K562 (cell line): ENCODE measurements at regions not wholly inside any gene's neighbourhood (a gene's known extent, or its start where the extent isn't known, plus 50 kb on each side); places are given as distances from the start of the nearest gene placed in this dataset.

Experiments used
- ATAC-seq: fragments of 200-7000 bp; cut with Tn5 transposase; 3 replicates; pipeline ENCODE4 v1.9.1; 2020; ENCODE audit warnings: moderate library complexity
- BruUV-seq: library from RNA; stranded (reverse); fragments of 400-500 nt; replicated peaks from 2 replicates; lab custom pipeline; 2021; lab: Mats Ljungman, UMichigan
- CTCF ChIA-PET: fragments of 300-600 bp; formaldehyde crosslinking; extraction: SDS; loops from one replicate; lab custom pipeline; 2021; ENCODE audit warnings: low intra/inter-chr PET ratio; lab: Yijun Ruan, JAX
- POLR2A ChIA-PET: fragments of 300-600, 350-650 bp; sonication (Branson Sonifier 250); formaldehyde crosslinking; extraction: SDS; loops from one replicate; lab custom pipeline; 2021; ENCODE audit warnings: antibody characterized with exemption, inconsistent platforms; lab: Yijun Ruan, JAX
- DNase-seq, 4 experiments: peaks; one replicate each; pipeline versions ENCODE4 v3.0.0 to v3.0.0-alpha.2; 2011 to 2018; ENCODE audit warnings: low spot score in 3 of 4, mixed read lengths in 3 of 4; ENCODE audit errors: extremely low read depth in 1 of 4
- FAIRE-seq: peaks from 2 replicates; lab custom pipeline; 2011; peaks lifted over from hg19 to GRCh38; lab: Jason Lieb, UNC
- H2AFZ ChIP-seq: 2 replicates; pipeline ENCODE4 v1.6.0; 2011; ENCODE audit warnings: low read depth, low read length, control low read depth, inconsistent platforms
- H3K27ac ChIP-seq: fragments of 200-600 bp; 3 replicates; pipeline ENCODE4 v1.8.0; 2011; ENCODE audit warnings: low read depth, mild to moderate bottlenecking, control low read depth, inconsistent platforms, low read length, moderate library complexity, mixed read lengths; ENCODE audit errors: extremely low read depth
- H3K27me3 ChIP-seq, 2 experiments: fragments of 300-600 bp in 1 of 2; 2 replicates in 1 of 2; 3 replicates in 1 of 2; pipeline versions ENCODE4 v1.6.0 to v1.8.0; 2011; ENCODE audit warnings: inconsistent platforms in 2 of 2, low read length in 2 of 2, mild to moderate bottlenecking in 1 of 2, mixed read lengths in 1 of 2, moderate library complexity in 1 of 2; ENCODE audit not compliant: control insufficient read depth in 2 of 2, insufficient read depth in 2 of 2
- H3K36me3 ChIP-seq: fragments of 300-600 bp; 3 replicates; pipeline ENCODE4 v1.8.0; 2011; ENCODE audit warnings: mild to moderate bottlenecking, low read length, inconsistent platforms; ENCODE audit not compliant: control insufficient read depth, insufficient read depth
- H3K4me1 ChIP-seq, 2 experiments: fragments of 200-600 bp in 1 of 2; replicated peaks in 1 of 2; 2 replicates in 1 of 2; 3 replicates in 1 of 2; pipeline versions ENCODE4 v1.5.1 to v1.8.0; 2011; ENCODE audit warnings: inconsistent platforms in 2 of 2, low read length in 2 of 2, mild to moderate bottlenecking in 1 of 2, mixed read lengths in 1 of 2, moderate library complexity in 1 of 2; ENCODE audit not compliant: control insufficient read depth in 2 of 2, insufficient read depth in 2 of 2
- H3K4me2 ChIP-seq: 2 replicates; pipeline ENCODE4 v1.6.1; 2011; ENCODE audit warnings: low read length, control low read depth, inconsistent platforms, mixed read lengths; ENCODE audit not compliant: insufficient read depth
- H3K4me3 ChIP-seq: fragments of 200-600 bp; sonication (generic), shearing (Covaris generic); 2 replicates; pipeline ENCODE4 v1.5.1; 2016; ENCODE audit warnings: control low read depth, inconsistent platforms
- H3K79me2 ChIP-seq: fragments of 200-600 bp; 3 replicates; pipeline ENCODE4 v1.8.0; 2011; ENCODE audit warnings: low read length, inconsistent platforms; ENCODE audit not compliant: control insufficient read depth, insufficient read depth
- H3K9ac ChIP-seq, 2 experiments: 2 replicates each; pipeline versions ENCODE4 v1.6.0 to v1.6.1; 2011; ENCODE audit warnings: low read depth in 2 of 2, low read length in 2 of 2, control low read depth in 1 of 2, inconsistent platforms in 1 of 2, mild to moderate bottlenecking in 1 of 2, mixed read lengths in 1 of 2; ENCODE audit not compliant: insufficient read depth in 1 of 2
- H3K9me1 ChIP-seq: one replicate; pipeline ENCODE4 v1.6.0; 2011; ENCODE audit warnings: inconsistent platforms, mild to moderate bottlenecking, low read length, moderate library complexity; ENCODE audit not compliant: control insufficient read depth, insufficient read depth
- H3K9me3 ChIP-seq: replicated peaks from 2 replicates; pipeline ENCODE4 v1.5.1; 2011; ENCODE audit warnings: low read depth, low read length, inconsistent platforms; ENCODE audit not compliant: control insufficient read depth, insufficient read depth
- H4K20me1 ChIP-seq: replicated peaks from 2 replicates; pipeline ENCODE4 v1.6.1; 2011; ENCODE audit warnings: low read length, inconsistent platforms, mixed read lengths; ENCODE audit not compliant: control insufficient read depth, insufficient read depth
- KAT8 ChIP-seq: fragments of 450-650 bp; IDR thresholded peaks from 2 replicates; pipeline ENCODE4 v1.6.1; 2016; ENCODE audit warnings: low read depth, mild to moderate bottlenecking
- NR4A1 ChIP-seq, 2 experiments: fragments of 250-450 bp in 1 of 2; fragments of 450-650 bp in 1 of 2; sonication (Bioruptor Pico) in 1 of 2; IDR thresholded peaks; 2 replicates each; pipeline versions ENCODE4 v1.4.0 to v1.6.1; 2016 to 2020; ENCODE audit warnings: mild to moderate bottlenecking in 2 of 2, missing compliant biosample characterization in 1 of 2, missing genetic modification characterization in 1 of 2, moderate library complexity in 1 of 2
- SAP30 ChIP-seq: fragments of 200-600 bp; sonication (generic); IDR thresholded peaks from 2 replicates; pipeline ENCODE4 v1.6.1; 2012; ENCODE audit warnings: borderline replicate concordance, low read depth, mild to moderate bottlenecking, moderate library complexity, low read length, control low read depth, inconsistent platforms; ENCODE audit not compliant: insufficient read depth, poor library complexity, severe bottlenecking
- WGBS: fragments of 100-300 bp; shearing (Covaris generic); methylation state at CpG from one replicate; pipeline ENCODE4 v1.1.6; 2016; ENCODE audit warnings: low coverage, mixed read lengths; ENCODE audit not compliant: insufficient coverage; ENCODE audit errors: missing lambda C conversion rate; 5-methylcytosine and 5-hydroxymethylcytosine counted together
- in situ Hi-C: fragments of 300-500 bp; cut with MboI; formaldehyde crosslinking; loops from 4 replicates; pipeline ENCODE4 v1.15.0; 2018; ENCODE audit warnings: inconsistent platforms, mixed read lengths
- intact Hi-C: fragments of 100-400 bp; cut with micrococcal nuclease; formaldehyde crosslinking; loops from 2 replicates; pipeline ENCODE4 v1.14.2; 2022
- TF ChIP-seq, protein P1 (sequence below): IDR thresholded peaks from 3 replicates; pipeline ENCODE4 v1.6.1; 2011; ENCODE audit warnings: borderline replicate concordance, mild to moderate bottlenecking, moderate library complexity; ENCODE audit not compliant: insufficient read length; ENCODE audit errors: extremely low read depth

DNA sequence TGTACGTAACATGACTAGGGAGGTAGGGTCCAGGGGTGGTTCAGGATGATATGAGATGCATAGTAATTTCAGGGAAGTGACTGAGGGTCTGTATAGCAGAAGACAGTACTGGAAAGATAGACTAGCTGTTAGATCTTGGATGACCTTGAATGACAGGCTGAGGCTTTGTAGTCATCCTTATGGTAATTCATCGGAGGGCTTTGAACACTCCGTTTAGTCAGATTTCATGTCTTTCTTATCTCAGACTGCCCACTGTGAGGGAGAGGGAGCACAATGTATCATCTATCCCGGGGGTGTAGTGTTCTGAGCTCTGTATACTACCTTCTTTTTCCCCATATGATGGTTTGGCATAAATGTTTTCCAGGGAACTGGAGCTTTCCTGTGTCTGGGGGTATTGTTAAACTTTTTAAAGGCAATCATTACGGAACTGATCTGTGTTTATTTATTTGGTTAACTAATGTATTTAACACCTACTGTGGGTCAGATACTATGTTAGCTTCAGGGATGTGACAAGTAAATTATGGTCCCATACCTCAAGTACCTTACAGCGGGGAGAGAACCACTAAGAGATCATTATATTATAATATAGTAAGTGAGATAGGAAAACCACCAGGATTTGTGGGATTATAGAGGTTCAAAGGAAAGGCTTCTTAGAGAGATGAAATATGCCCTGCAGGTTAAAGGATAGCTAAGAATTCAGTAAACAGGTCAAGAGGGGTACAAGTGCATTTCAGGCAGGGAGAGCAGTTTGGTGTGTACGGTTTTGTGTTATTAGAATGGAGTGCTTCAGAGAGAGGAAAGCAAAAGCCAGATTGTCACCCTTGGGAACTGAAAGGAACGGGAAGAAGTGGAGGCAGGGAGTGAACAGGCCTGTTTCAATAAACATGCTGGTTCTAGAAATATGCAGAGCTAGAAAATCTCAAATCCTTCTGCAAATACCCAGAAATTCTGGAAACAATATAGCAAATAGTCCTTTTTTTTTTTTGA lies 164.8 kb upstream of the KL start (continued):
- TF ChIP-seq, protein P1, sequence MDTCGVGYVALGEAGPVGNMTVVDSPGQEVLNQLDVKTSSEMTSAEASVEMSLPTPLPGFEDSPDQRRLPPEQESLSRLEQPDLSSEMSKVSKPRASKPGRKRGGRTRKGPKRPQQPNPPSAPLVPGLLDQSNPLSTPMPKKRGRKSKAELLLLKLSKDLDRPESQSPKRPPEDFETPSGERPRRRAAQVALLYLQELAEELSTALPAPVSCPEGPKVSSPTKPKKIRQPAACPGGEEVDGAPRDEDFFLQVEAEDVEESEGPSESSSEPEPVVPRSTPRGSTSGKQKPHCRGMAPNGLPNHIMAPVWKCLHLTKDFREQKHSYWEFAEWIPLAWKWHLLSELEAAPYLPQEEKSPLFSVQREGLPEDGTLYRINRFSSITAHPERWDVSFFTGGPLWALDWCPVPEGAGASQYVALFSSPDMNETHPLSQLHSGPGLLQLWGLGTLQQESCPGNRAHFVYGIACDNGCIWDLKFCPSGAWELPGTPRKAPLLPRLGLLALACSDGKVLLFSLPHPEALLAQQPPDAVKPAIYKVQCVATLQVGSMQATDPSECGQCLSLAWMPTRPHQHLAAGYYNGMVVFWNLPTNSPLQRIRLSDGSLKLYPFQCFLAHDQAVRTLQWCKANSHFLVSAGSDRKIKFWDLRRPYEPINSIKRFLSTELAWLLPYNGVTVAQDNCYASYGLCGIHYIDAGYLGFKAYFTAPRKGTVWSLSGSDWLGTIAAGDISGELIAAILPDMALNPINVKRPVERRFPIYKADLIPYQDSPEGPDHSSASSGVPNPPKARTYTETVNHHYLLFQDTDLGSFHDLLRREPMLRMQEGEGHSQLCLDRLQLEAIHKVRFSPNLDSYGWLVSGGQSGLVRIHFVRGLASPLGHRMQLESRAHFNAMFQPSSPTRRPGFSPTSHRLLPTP, result no peak
- TF ChIP-seq NR4A1 (CRISPR knock-in tag; IDR thresholded peaks at IDR 0.05) (no peak), NR4A1 (tag; IDR thresholded peaks at IDR 0.05) (no peak)

DNA sequence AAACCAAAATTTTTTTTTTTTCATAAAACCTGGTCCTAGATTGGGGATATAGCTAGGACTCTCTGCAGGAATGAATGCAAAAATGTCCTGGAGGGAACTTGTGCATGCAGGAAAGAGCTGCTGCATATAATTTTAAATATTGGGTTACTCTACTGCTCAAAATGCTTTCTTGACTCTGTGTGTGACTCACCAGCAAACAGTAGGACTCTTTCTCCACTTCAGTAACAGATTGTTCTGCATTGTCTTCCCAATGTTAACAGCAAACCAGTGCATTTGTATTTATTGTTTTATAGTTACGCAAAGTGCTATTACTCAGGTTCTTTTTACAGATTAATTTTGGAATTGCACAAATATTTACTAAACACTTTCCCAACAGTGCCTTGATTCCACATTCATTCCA lies 163.7 kb upstream of the KL start:
- no peak overlapping the region for H2AFZ ChIP-seq
- FAIRE-seq, result no peak
- WGBS, result 6% methylated on average over 1 of the region's 1 CpG
- H3K4me2 ChIP-seq, result no peak overlapping the region
- in situ Hi-C loops, result no loop called here
- POLR2A ChIA-PET, result no interaction called here
- no peak overlapping the region for H3K4me3 ChIP-seq
- H3K27ac ChIP-seq, result no peak overlapping the region
- no peak for TF ChIP-seq SAP30
- no peak for TF ChIP-seq KAT8
- TF ChIP-seq, all 486 proteins: peak for 0
- ATAC-seq (no peak), DNase-seq (no peak)
- no peaks in the 10 kb centered on the region for H4K20me1 ChIP-seq
- H3K36me3 ChIP-seq, result no peaks in the 10 kb centered on the region
- H3K4me1 ChIP-seq, result no peaks in the 10 kb centered on the region
- H3K9me1 ChIP-seq, result no peaks in the 10 kb centered on the region
- H3K27me3 ChIP-seq, result peaks cover 0 to 11% of the 10 kb centered on the region in 2 experiments; a peak in 3 of 5 replicates
- intact Hi-C loops, result no loop called here
- H3K9me3 ChIP-seq, result no peaks in the 10 kb centered on the region
- CTCF ChIA-PET, result no interaction called here
- H3K9ac ChIP-seq, result no peak overlapping the region
- BruUV-seq, result no TSS peak
- no peaks in the 10 kb centered on the region for H3K79me2 ChIP-seq
